Embryonic facial prominence (tissue), 1 donor: ENCODE measurements at regions not wholly inside any gene's neighbourhood (a gene's known extent, or its start where the extent isn't known, plus 50 kb on each side); places are given as distances from the start of the nearest gene placed in this dataset.
A peak's percentile ranks its signal among the peaks of the same experiment; 100 is the strongest.
"Not testable (repeated sequence)": the region's sequence is repeated elsewhere in the genome, so short reads cannot be mapped to it uniquely, and the experiment has no call there.

Experiments
- DNase-seq: peaks from one replicate; pipeline ENCODE4 v3.0.0-alpha.2; 2016; ENCODE audit errors: extremely low spot score

DNA sequence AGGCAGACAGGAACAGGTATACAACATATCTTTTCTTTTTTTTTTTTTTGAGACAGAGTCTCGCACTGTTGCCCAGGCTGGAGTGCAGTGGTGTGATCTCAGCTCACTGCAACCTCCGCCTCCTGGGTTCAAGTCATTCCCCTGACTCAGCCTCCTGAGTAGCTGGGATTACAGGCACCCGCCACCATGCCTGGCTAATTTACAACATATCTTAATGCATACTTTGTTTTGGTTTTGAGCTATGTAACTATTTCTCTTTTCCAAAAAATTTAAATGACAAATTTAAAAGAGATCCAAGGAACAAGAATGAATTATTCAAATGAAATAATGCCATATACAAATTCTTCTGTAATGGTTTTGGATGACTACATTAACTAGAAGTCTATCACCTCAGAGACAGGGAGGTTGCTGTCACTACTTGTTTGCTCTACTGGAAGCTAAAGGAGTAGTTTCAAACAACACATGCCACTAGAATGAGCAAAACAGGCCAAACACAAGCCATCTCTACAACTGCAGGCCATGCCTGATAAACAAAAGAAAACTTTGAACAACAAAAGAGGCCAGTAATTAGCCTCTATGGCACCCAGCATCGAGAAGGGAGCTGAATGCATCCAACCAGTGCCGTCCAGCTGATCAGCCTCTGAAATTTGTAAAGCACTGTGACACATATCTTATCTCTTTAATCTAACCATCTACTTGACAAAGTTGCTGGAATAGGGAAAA lies 133.6 kb upstream of the VOPP1 start:
- not testable (repeated sequence) for DNase-seq

DNA sequence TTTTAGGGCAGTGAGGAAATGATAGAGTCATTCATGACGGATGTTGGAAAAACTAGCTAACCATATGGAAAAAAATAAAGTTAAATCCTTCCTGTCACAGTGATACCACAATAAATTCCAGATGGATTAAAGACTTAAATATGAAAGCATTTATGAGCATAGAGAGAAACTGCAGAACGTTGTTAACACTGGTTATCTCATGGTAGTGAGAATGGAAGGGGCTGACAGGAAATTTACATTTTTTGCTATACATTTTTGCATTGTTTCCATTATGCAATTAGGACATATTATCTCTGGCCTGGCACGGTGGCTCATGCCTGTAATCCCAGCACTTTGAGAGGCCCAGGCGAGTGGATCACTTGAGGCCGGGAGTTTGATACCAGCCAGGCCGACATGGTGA lies 130.5 kb upstream of the VOPP1 start:
- not testable (repeated sequence) for DNase-seq

DNA sequence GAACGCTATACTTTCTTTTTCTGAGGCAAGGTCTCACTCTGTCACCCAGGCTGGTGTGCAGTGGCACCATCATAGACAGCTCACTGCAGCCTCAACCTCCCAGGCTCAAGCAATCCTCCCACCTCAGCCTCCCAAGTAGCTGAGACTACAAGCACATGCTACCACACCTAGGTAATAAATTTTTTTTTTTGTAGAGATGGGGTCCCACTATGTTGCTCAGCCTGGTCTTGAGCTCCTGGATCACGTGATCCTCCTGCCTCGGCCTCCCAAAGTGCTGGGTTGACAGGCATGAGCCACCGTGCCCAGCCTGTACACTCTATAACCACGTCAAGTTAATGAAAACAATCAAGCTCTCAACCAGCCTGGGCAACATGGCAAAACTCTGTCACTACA lies 127.1 kb upstream of the VOPP1 start:
- DNase-seq, result not testable (repeated sequence)

DNA sequence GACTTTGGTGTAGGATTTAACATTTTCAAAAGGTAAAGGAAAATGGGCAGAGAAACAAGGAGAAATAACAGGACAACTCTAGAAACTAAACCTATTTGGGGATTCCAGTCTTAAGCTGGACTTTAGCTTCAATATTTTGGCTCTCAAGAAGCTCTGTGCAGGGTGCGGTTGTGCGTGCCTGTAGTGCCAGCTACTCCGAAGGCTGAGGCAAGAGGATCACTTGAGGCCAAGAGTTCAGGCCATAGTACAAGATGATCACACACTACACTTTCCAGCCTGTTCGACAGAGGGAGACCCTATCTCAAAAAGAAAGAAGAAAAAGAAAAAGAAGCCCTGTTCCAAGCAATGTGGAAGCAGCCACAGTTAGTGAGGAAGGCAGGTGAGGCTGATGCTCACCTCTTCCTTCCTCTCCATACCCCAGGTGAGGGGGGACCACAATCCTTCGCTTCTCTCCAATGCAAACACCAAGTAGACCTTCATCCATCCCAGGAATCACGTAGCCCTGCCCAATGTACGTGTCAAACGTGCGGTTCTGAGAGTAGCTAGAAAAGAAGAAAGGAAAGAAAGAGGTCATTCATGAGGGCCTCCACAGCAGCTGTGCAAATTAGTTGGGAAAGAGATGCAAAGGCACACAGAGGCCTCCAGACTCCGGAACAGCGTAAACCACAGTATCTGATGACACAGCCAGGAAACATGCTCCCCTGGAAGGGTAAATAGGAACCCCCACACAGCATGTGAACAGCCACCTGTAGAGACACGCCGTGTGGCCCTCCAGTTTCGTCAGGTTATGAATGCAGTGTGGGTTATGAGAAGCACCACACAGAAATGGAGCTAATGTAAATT lies 126.5 kb upstream of the VOPP1 start:
- DNase-seq, result not testable (repeated sequence)

DNA sequence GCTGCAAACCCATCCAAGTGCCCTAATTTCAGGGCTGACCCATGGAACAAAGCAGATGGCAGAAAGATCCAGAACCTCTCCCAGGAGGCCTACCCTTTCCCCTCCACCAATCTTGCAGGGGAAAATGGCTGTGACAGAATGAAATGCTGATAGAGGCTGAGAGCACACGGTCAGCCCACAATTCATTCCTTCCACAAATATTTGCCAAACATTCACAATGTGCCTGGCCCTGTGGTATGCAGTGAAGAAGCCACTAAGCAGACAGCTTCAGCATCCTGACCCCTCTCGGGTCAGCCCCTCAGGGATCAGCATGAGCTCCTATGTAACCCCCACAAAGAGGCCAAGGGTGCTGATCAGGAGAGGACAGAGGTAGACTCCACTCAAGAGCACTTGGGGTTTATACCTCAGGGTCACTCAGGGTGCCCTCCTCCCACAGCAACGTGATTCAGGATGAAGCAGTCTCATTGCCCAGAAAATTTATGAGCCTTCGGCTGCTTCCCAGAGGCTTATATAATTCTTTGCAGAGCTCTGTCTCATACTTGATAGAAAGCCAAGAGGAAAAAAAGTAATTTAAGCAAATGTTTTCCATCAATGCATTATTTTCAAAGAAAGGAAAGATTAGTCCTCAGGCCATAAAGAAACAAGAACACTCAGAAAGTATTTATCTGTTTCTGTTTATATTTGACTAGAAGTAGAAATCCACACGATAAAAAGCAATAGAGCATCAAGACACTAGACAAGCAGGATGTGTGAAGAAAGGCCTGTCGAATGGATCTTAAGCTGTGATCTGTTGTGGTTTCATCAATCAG lies 123.8 kb upstream of the VOPP1 start:
- DNase-seq, result peak; percentile 7

DNA sequence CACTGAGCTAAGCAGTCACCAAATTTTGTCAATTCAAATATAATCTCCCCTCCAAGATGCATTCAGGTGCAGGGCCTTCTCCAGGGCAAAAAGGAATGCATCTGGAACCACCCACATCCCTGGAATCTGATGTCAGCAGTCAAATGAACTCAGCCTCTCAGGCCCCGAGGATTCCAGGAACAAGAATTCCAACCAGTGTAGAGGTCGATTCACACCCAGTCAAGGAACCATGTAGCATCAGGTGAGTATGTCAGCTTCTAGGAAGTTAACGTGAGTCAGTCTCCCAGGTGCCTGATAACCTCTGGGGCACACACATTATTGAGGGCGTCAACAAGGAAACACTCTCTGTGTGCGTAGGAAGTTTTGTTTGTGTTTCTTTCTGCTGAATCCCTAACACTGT lies 122.2 kb upstream of the VOPP1 start:
- not testable (repeated sequence) for DNase-seq

DNA sequence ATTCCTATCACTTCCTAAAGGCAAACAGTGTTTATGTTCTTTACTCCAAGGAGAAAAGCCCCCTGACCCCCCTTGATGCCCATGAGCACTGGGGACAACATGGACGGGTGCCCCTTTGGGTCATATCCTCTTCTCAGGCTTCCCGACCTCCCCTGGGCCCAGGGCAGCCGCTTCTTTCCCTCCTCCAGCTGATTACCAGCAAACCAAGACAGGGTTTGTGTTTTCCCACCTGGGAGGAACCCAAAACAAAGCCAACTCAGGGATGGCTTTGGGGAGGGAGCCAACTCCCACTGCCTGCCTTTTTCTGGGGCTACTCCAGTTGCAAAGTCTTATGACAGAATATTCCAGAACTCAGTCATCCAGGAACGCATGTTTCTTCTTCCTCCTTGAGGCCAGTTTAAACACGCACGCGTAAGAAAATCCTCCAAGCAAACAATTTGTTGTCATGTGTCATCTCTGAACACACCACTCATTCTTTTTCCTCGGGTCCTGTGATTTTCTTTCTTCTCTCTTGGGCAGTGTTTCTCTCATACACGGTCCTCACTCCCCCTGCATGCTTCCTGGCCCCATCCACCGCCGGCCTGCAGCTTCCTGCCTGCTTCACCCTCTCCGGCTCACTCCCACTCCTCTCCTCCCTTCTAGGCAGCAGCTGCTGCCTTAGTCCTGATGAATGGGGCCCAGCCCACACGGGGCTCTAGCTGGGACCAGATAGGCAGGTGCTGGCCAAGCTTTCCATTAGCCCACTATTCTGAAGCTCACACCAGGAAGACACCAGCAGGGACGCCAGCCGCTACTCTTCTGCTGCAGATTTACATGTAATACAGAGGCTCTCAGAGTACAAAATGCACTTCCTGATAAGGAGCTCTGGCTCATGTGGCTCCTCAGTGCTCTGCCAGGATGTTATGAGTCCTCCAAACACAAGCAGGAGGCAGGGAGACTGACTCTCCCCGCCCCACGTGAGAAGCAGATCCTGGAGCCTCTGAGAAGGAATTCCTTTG lies 116.7 kb upstream of the VOPP1 start:
- not testable (repeated sequence) for DNase-seq

DNA sequence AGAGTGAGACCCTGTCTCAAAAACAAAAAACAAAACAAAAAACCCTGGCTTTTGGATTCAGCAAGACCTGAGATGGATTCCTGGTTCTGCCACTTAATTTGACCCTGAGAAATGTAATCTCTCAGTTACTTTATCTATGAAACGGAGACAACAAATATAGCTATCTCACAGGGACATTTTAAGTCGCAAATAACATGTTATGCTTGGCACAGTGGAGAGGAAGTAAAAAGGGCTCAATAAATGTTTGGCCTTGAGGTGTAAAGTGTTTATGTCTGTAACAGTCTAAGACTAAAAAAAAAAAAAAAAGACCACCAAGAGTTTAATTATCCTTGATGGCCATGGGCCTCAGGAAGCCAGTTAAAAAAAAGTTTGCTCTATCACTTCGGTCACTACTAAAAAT lies 116.0 kb upstream of the VOPP1 start:
- not testable (repeated sequence) for DNase-seq

DNA sequence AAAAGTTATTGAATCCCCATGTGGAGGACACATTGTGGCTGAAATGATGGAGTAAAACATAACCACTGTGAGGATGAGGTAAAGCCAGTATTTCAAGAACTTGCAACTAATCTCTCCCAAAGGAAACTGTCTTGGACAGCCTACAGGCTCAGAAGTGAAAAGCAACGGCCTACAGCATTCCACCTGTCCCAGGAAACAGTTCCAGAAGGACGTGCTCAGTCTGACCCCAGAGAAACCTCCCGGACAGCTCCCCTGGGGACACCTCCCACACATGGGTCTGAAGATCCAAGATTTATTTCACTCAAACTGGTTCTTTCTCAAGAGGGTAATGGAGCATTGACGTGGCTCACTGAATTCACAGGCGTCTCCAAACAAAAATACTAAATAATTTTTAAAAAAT lies 115.0 kb upstream of the VOPP1 start:
- DNase-seq, result not testable (repeated sequence)

DNA sequence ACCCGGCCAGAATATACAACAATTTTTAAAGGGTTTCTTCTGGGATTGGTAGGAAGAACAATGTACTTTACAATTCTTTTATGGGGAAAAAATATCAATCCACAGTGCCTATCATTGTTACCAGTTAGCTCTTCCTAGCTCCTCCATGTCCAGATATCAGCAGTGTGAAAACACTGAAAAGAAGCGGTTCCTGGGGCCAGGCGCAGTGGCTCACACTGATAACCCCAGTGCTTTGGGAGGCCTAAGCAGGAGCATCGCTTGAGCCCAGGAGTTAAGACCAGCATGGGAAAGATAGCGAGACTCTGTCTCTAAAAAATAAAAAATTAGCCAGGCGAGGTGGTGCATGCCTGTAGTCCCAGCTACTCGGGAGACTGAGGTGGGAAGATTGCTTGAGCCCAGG lies 114.5 kb upstream of the VOPP1 start:
- DNase-seq, result not testable (repeated sequence)

DNA sequence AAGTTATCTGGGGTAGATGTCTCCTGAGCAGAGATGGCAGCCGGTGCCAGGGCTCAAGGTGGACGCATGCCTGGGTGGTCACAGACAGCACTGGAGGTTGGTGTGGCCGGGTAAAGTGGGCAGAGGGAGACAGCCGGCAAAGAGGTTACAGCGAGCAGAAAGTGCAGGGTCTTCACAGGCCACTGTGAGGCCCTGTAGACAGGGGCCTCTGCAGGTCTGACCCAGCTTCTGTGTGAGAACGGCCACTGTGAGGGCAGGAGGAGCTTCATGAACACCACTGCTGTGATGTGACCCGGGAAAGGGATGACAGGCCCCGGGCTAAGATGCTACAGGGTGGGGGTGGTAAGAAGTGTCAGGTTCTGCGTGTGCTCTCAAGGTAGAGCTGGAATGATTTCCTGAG lies 111.2 kb upstream of the VOPP1 start:
- not testable (repeated sequence) for DNase-seq

DNA sequence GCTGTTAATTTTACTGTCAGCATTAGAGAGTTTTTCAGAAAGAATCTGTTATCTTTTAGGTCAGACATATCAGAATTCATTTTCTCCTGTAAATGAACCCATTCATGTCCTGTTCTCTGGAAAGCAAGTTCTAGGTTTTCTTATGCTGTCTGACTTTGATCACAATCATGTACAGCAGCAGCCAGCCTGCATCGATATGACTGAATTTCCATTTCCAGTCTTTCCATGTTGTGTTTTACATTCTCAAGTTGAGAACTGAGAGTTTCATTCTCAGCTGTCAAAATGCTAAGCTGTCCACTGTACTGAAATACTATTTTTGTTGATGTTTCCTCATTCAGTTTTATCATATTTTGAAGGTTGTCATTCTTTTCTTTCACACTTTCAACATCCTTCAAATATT lies 103.3 kb upstream of the VOPP1 start:
- not testable (repeated sequence) for DNase-seq

DNA sequence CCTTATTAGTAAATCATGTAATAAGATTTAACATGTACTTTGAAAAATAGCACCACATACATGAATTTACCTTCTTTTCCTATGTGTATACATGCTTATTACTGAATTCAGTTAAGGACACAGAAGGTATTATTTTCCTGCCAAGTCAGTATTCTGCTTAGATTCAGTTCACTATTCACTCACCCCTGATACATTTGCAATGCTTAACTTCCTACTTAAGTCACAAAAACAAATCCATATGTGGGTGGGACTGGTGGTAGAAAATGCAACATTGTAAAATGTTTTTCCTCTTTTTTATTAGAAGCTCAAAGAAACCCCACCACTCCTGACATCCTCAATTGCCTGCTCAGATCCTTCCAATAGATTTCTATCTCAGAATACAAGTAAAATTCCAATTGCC lies 101.2 kb upstream of the VOPP1 start:
- not testable (repeated sequence) for DNase-seq

DNA sequence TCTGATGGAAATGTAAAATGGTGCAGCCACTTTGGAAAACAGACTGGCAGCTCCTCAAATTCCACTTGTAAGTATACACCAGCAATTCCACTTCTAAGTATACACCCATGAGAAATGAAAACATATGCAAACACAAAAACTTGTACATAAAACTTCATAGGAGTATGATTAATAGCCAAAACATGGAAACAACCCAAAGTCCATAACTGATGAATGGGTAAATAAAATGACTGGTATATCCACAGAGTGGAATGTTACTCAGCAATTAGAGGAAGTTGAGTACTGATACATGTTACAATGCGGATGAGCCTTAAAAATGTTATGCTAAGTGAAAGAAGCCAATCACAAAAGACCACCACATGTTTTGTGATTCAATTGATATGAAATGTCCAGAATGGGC lies 99.8 kb upstream of the VOPP1 start:
- not testable (repeated sequence) for DNase-seq

DNA sequence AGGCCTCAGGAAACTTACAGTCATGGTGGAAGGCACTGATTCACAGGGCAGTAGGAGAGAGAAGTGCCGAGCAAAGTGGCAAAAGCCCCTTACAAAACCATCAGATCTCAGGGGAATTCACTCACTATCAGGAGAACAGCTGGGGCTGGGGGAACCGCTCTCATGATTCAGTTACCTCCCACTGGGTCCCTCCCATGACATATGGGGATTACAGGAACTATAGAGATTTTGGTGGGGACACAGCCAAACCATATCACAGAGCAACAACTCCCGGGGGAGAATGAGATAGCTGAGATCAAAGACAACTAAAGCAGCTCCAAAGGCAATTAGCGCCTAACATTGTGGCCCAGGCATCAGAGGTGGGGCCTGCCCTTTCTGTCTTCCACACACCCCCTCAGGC lies 85.4 kb upstream of the VOPP1 start:
- no peak for DNase-seq

DNA sequence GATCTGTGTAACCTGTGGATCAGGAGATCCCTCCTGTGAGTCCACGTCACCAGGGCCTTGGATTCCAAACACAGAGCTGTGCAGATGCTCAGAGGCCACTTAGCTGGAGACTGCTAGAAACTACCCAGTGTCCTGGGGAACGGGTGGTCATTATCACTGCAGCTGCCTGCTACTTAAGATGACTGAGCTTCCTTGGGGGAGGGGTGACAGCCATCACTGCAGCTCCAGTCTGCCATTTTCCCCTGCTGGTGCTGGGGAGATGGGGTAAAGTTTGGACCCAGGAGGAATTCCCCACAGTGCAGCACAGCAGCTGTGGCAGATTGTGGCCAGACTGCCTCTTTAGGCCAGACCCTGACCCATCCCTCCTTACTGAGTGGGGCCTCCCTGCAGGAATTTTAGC lies 78.8 kb upstream of the VOPP1 start:
- DNase-seq, result no peak

DNA sequence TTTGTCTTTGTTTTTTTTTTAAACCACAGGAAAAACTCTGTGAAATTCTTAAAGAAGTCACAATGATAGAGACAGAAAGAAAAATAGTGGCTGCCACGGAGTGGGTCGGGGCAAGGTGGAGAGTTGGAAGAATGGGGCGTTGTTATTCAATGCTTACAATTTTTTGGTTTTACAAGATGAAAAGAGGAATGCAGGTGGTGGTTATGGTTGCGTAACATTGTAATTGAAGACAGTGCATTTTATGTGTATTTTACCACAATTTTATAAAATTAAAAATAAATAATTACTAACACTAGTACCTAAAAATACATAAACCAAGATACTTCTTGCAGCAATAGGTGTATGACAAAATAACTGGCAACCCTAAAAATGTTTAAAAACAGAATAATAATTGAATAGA lies 76.9 kb upstream of the VOPP1 start:
- no peak for DNase-seq

DNA sequence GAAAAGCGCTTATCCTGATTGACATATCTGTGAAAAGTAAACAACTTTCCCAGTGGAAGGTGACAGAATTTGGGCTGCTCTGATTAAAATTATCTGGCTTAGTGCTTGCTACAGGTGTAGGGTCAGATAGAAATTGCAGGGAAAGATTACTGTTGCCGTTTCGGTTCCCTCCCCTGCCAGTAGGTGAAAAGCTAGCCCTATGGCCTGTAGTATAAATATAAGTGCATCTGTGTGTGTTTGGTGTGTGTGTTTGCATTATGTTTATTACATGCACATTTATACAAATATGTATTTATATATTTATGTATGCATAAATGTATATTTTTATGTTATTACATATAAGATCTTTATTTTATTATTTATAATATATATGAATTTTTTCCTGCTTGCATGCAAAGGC lies 72.3 kb upstream of the VOPP1 start:
- DNase-seq, result no peak

DNA sequence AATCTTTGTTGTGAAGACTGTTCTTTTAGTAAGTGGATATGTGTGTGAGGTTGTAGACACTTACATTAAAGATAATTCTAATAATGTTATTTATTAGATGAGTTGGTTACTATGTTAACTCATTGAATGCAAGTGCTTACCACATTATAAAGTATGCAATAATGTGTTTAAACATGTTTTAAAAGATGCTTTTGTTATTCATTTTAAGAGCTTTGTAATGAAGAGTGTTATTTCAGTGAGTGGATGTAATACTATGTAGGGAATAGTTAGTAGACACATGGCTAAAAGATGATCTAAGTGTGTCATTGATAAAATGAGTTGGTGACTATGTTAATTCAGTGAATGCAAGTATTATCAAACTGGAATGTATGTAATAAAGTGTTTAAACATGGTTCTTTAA lies 70.0 kb upstream of the VOPP1 start:
- DNase-seq, result no peak

DNA sequence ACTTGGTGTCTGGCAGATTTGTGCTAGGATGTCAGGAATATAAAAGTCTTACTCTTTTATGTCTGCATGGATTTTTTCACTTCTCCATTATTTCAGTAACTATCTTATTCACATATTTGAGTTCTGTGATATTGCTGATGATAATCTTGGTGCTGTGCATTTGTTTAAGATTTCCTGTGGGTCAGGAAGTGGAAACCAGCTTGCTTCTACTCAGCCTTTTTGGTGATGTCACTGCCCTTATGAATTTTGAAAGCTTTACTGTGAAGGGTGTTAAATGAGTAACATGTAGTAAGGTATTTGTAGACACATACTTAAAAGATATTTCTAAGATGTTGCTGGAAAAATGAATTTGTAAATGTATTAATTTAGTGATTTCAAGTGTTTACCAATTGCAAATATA lies 69.5 kb upstream of the VOPP1 start:
- no peak for DNase-seq

DNA sequence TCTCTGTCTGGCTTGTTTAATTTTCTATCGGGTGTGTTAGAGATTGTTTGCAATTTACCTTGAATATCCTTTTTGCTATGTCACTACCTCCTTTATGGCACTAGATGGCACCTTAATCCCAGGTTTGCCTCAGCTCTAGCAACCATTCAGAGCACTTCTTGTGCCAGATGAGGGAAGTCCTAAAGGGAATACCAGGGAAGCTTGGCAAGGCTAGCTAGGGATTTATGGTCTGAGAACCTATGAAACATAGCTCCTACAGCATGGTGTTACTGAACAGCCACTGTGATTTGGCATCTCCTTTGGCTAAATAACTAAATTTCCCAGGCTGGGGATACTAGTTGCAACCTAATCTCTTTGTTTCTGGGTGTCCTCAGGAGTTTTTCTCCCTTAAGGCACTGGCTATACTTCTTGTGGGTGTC lies 69.0 kb upstream of the VOPP1 start:
- DNase-seq, result peak; percentile 75
